BE2C (cell line): ENCODE measurements at regions not wholly inside any gene's neighbourhood (a gene's known extent, or its start where the extent isn't known, plus 50 kb on each side); places are given as distances from the start of the nearest gene placed in this dataset.

ENCODE experiments used
- DNase-seq: peaks from one replicate; pipeline ENCODE4 v3.0.0-alpha.2; 2020
- H3K27me3 ChIP-seq: fragments of 250-450 bp; sonication (Bioruptor Pico); 2 replicates; pipeline ENCODE4 v1.5.1; 2020; ENCODE audit warnings: mild to moderate bottlenecking
- H3K36me3 ChIP-seq: fragments of 250-450 bp; sonication (Bioruptor Pico); 2 replicates; pipeline ENCODE4 v1.5.1; 2020; ENCODE audit warnings: mild to moderate bottlenecking
- H3K4me1 ChIP-seq: fragments of 250-450 bp; sonication (Bioruptor Pico); 2 replicates; pipeline ENCODE4 v1.5.1; 2020
- H3K4me3 ChIP-seq: 2 replicates; pipeline ENCODE4 v1.5.1; 2011; ENCODE audit warnings: low read depth, low read length
- H3K9me3 ChIP-seq: fragments of 250-450 bp; sonication (Bioruptor Pico); 2 replicates; pipeline ENCODE4 v1.5.1; 2020
- CTCF ChIP-seq: IDR thresholded peaks from 2 replicates; pipeline ENCODE4 v1.5.1; 2012; ENCODE audit warnings: mild to moderate bottlenecking, low read depth, low read length

- Histone ChIP-seq H3K4me3 (no peak overlapping the region), H3K36me3 (no peaks in the 10 kb centered on the region), H3K4me1 (peaks cover 8% of the 10 kb centered on the region), H3K9me3 (no peaks in the 10 kb centered on the region), H3K27me3 (no peaks in the 10 kb centered on the region)
- no peak for DNase-seq
- no peak for TF ChIP-seq CTCF
Measured at GRCh38 chr20:52279706-52280105, 88.1 kb upstream of the ZFP64 start.

- TF ChIP-seq CTCF = no peak
- H3K27me3 ChIP-seq = no peaks in the 10 kb centered on the region
- DNase-seq = no peak
- H3K4me1 ChIP-seq = peaks cover 8% of the 10 kb centered on the region
- H3K4me3 ChIP-seq = no peak overlapping the region
- no peaks in the 10 kb centered on the region for H3K9me3 ChIP-seq
- no peaks in the 10 kb centered on the region for H3K36me3 ChIP-seq
Measured at GRCh38 chr20:52275181-52275691, 83.7 kb upstream of the ZFP64 start.

- Histone ChIP-seq H3K9me3 (no peaks in the 10 kb centered on the region), H3K27me3 (no peaks in the 10 kb centered on the region), H3K4me3 (no peak overlapping the region), H3K4me1 (peaks cover 19% of the 10 kb centered on the region), H3K36me3 (no peaks in the 10 kb centered on the region)
- TF ChIP-seq CTCF = no peak
- DNase-seq = no peak
Measured at GRCh38 chr20:52270696-52271095, 79.1 kb upstream of the ZFP64 start.

GRCh38 chr20:52270001-52270606 is 78.5 kb upstream of the ZFP64 start:
- TF ChIP-seq CTCF = no peak
- no peaks in the 10 kb centered on the region for H3K36me3 ChIP-seq
- H3K9me3 ChIP-seq = no peaks in the 10 kb centered on the region
- peak overlapping the region; percentile 31; the same call in 1 of the 2 replicates for H3K4me3 ChIP-seq
- no peak for DNase-seq
- peaks cover 15% of the 10 kb centered on the region for H3K4me1 ChIP-seq
- H3K27me3 ChIP-seq = no peaks in the 10 kb centered on the region

GRCh38 chr20:52269321-52269720 is 77.7 kb upstream of the ZFP64 start:
- peaks cover 11% of the 10 kb centered on the region; the same call in 1 of the 2 replicates for H3K4me1 ChIP-seq
- DNase-seq = no peak
- H3K27me3 ChIP-seq = no peaks in the 10 kb centered on the region
- no peak for TF ChIP-seq CTCF
- no peaks in the 10 kb centered on the region for H3K9me3 ChIP-seq
- no peaks in the 10 kb centered on the region for H3K36me3 ChIP-seq
- H3K4me3 ChIP-seq = peak overlapping the region; percentile 31

- Histone ChIP-seq H3K4me3 (no peak overlapping the region), H3K36me3 (no peaks in the 10 kb centered on the region), H3K9me3 (no peaks in the 10 kb centered on the region), H3K27me3 (no peaks in the 10 kb centered on the region; the same call in 1 of the 2 replicates), H3K4me1 (peaks cover 11% of the 10 kb centered on the region; the same call in 1 of the 2 replicates)
- no peak for DNase-seq
- TF ChIP-seq CTCF = no peak
Measured at GRCh38 chr20:52268184-52268749, 76.7 kb upstream of the ZFP64 start.
